ENCODE measurements at regions not wholly inside any gene's neighbourhood (a gene's known extent, or its start where the extent isn't known, plus 50 kb on each side); places are given as distances from the start of the nearest gene placed in this dataset.

GRCh38 chr22:48425091-48425506 is 1402.6 kb downstream of the BRD1 start:
- TF ChIP-seq CTCF (IDR thresholded peaks at IDR 0.05) (no peak), POLR2A (IDR thresholded peaks at IDR 0.05) (no peak)
- DNase-seq, result no peak
- H3K4me3 ChIP-seq, result no peak overlapping the region
- no peaks in the 10 kb centered on the region for H3K4me1 ChIP-seq (replicated peaks in 1 of 2)
- H3K27me3 ChIP-seq, result no peaks in the 10 kb centered on the region
- 67 to 92% (median 84%) methylated on average over 3 to 15 of the region's 15 CpGs for WGBS, 4 donors
- no peak overlapping the region for H3K27ac ChIP-seq
- H3K9me3 ChIP-seq (replicated peaks in 1 of 3), result no peaks in the 10 kb centered on the region
- H3K36me3 ChIP-seq (replicated peaks in 1 of 2), result no peaks in the 10 kb centered on the region
- intact Hi-C loops (cut with DNase I), result no loop called here

- Histone ChIP-seq H3K36me3 (replicated peaks in 1 of 2) (no peaks in the 10 kb centered on the region), H3K4me1 (replicated peaks in 1 of 2) (no peaks in the 10 kb centered on the region), H3K9me3 (replicated peaks in 1 of 3) (no peaks in the 10 kb centered on the region), H3K27me3 (no peaks in the 10 kb centered on the region), H3K4me3 (no peak overlapping the region), H3K27ac (no peak overlapping the region)
- no peak for DNase-seq
- WGBS, 4 donors, result 62 to 70% (median 66%) methylated on average over 3 to 5 of the region's 5 CpGs
- TF ChIP-seq CTCF (IDR thresholded peaks at IDR 0.05), result no peak
- no peak for TF ChIP-seq POLR2A (IDR thresholded peaks at IDR 0.05)
- intact Hi-C loops (cut with DNase I), result no loop called here
These were observed 1403.0 kb downstream of the BRD1 start for GRCh38 chr22:48424661-48425060.

- H3K36me3 ChIP-seq (replicated peaks in 1 of 2), result no peaks in the 10 kb centered on the region
- H3K27ac ChIP-seq, result no peak overlapping the region
- no peaks in the 10 kb centered on the region for H3K4me1 ChIP-seq (replicated peaks in 1 of 2)
- DNase-seq, result no peak
- TF ChIP-seq CTCF (IDR thresholded peaks at IDR 0.05) (no peak), POLR2A (IDR thresholded peaks at IDR 0.05) (no peak)
- WGBS, 4 donors, result 68 to 85% (median 80%) methylated on average over 16 to 18 of the region's 18 CpGs
- no peaks in the 10 kb centered on the region for H3K9me3 ChIP-seq (replicated peaks in 1 of 3)
- intact Hi-C loops (cut with DNase I), result no loop called here
- H3K4me3 ChIP-seq, result no peak overlapping the region
- no peaks in the 10 kb centered on the region for H3K27me3 ChIP-seq
These were observed 1403.5 kb downstream of the BRD1 start for GRCh38 chr22:48424201-48424627.

- no peaks in the 10 kb centered on the region for H3K9me3 ChIP-seq (replicated peaks in 1 of 3)
- H3K27me3 ChIP-seq, result no peaks in the 10 kb centered on the region
- H3K4me3 ChIP-seq, result no peak overlapping the region
- intact Hi-C loops (cut with DNase I), result no loop called here
- WGBS, 4 donors, result 42 to 62% (median 51%) methylated on average over 8 of the region's 8 CpGs
- no peak for DNase-seq
- no peaks in the 10 kb centered on the region for H3K4me1 ChIP-seq (replicated peaks in 1 of 2)
- TF ChIP-seq POLR2A (IDR thresholded peaks at IDR 0.05) (no peak), CTCF (IDR thresholded peaks at IDR 0.05) (no peak)
- H3K36me3 ChIP-seq (replicated peaks in 1 of 2), result no peaks in the 10 kb centered on the region
- no peak overlapping the region for H3K27ac ChIP-seq
These were observed 1404.2 kb downstream of the BRD1 start for GRCh38 chr22:48423481-48423911.

Measured in adrenal gland (tissue), 9 donors.